Choroid plexus epithelial cell (primary cell): ENCODE measurements at regions not wholly inside any gene's neighbourhood (a gene's known extent, or its start where the extent isn't known, plus 50 kb on each side); places are given as distances from the start of the nearest gene placed in this dataset.
A peak's percentile ranks its signal among the peaks of the same experiment; 100 is the strongest.
"Not testable (repeated sequence)": the region's sequence is repeated elsewhere in the genome, so short reads cannot be mapped to it uniquely, and the experiment has no call there.

Experiments
- DNase-seq: peaks from one replicate; pipeline ENCODE4 v3.0.0-alpha.2; 2010; ENCODE audit warnings: low read depth
- H3K4me3 ChIP-seq: 2 replicates; pipeline ENCODE4 v1.5.1; 2011; ENCODE audit warnings: low read depth, mild to moderate bottlenecking, control low read depth, low read length, moderate library complexity
- CTCF ChIP-seq: conservative IDR thresholded peaks from 2 replicates; pipeline ENCODE4 v1.5.1; 2011; ENCODE audit warnings: low read depth, mild to moderate bottlenecking, control low read depth, inconsistent platforms, low read length, moderate library complexity

DNA sequence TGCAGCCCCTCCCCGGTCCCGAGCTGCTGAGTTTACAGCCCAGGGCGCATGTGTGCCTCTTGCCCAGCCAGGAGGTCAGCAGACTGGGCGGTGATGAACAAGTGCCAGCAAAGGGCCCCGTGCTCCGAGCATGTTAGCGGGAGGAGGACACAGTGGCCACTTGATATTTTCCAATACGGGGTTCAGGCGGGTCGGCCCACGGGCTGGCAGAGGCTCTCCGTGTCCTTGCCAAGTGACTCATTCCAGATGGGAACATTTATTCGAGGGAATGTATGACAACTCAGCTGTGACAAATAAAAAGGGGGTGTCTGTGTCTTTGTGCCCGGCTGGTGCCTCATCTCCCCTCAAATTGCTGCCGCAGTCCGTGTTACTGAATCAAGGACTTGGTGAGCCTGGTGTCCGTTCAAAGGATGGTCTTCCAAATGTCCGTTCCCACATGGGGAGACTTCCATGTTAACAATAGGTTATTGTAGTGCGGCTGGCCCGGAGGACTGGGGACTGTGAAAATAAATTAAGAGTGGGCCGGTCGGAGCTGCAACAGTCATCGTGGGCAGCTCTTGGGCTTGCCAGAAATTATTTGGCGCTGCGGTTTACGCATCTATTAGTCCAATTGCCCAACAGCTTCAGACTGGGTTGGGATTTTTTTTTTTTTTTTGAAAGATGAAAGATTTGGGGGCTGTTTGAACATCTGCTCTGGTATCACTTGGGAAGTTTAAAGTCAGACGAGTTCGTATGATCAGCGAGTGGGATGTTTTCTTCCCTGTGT, 174.0 kb upstream of the CIBAR2 start:
- no peak overlapping the region for H3K4me3 ChIP-seq
- peak; percentile 38 for DNase-seq
- no peak for TF ChIP-seq CTCF

DNA sequence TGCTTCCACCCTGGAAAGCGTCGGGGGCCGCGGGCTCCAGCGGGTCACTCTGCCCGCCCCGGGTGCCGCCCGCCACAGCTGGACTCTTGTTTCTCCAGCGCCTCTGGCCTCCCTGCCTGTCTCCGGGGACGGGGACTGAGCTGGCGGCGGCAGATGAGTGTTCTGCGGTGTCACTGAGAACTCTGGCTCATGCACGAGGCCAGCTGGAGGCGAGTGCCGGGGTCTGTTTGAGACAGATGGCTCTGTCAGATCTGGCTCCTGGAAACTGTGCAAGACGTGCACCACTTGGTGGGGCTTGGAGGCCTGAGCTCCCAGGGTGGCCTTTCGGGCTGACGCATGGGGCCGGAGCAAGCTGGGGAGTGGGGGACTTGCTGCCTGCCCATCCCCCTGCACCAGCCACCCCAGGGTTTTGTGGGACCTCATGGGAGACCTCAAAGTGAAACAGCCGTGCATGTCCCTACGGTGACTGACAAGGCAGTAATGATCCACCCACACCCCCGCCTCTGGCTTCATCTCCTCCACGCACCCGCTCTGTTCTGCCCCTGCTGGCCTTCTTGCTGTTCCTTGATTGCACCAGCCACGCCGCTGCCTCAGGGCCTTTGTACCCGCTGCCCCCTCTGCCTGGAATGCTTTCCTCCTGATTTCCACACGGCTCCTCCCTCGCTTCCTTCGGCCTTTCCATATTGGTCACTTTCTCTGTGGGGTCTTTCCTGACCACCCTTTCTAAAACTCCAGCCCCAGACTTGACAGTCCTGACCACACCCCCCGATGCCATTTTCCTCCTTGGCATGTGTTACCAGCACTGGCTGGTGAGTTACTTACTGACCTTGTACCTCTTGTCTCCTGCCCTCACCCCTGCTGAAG, 174.9 kb upstream of the CIBAR2 start:
- no peak for DNase-seq
- peak; percentile 5 for TF ChIP-seq CTCF
- peak overlapping the region; percentile 14 for H3K4me3 ChIP-seq

GRCh38 chr16:85287815-85288109, 175.5 kb upstream of the CIBAR2 start:
- not testable (repeated sequence) for H3K4me3 ChIP-seq, DNase-seq

DNA sequence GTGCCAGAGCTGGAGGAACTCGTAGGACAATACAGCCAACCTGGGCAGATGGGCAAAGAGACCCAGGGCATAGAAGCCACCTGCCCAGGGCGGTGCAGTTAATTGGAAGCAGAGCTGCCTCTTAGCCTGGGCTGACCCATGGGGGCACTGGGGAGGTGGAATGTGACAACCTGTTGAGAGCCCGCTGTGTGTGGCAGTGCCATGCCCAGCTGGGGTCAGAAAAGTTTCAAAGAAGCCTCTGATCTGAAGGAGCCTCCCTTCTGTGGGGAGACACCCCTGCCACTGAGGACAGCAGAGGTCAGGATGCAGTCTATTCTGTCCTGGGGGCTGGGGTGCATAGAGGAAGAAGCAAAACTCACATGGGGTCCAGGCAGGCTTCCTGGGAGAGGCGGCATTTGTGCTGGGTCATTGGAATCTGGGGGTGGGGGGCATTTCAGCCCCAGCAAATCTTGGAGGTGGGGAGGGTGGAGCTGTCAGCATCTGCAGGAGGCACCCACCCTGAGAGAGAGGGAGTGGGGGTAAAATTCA, 176.1 kb upstream of the CIBAR2 start:
- TF ChIP-seq CTCF, result no peak
- no peak overlapping the region for H3K4me3 ChIP-seq

DNA sequence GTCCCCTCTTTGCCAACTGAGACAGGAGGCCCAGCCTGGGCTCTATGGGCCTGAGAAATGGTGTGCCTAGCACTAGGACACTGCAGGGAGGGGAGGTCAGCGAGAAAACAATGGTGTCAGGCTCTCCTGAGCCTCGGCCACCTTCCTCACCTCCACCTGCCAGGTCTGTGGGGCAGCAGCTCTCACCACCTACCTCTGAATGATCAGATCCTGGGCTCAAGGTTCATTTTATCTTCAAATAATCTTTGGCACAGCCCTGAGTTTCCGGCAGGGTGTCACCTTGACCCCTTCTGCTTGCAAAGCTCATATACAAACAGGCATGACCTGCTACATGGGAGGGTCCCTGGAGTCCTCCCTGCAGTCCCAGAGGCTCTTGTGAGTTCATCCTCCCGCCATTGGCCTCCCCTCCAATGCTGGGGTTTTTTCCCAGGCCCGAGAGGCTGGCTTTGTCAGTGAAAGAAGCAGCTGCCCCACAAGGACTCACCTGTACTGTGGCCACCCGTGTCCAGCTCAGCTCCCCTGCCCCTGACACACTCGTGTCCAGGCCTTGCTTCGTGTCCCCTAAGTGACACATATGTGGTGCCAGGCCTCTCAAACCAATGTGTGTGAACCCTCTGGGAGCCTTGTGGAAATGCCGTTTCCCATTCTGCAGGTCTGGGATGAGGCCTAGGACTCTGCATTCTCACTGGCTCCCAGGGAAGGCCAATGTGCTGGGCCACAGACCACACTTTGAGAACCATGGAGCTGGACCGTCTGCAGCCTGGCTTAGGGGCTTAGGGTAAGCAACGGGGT, 176.8 kb upstream of the CIBAR2 start:
- no peak for TF ChIP-seq CTCF
- DNase-seq, result no peak
- H3K4me3 ChIP-seq, result no peak overlapping the region

More for the DNA sequence above, 176.1 kb upstream of the CIBAR2 start:
- DNase-seq, result no peak

GRCh38 chr16:85289760-85290625, 177.7 kb upstream of the CIBAR2 start:
- no peak for TF ChIP-seq CTCF
- H3K4me3 ChIP-seq, result no peak overlapping the region
- DNase-seq, result no peak
